ENCODE measurements at regions not wholly inside any gene's neighbourhood (a gene's known extent, or its start where the extent isn't known, plus 50 kb on each side); places are given as distances from the start of the nearest gene placed in this dataset.

GRCh38 chr6:119608994-119609393 is 259.4 kb upstream of the MAN1A1 start:
- no peak for DNase-seq

DNA sequence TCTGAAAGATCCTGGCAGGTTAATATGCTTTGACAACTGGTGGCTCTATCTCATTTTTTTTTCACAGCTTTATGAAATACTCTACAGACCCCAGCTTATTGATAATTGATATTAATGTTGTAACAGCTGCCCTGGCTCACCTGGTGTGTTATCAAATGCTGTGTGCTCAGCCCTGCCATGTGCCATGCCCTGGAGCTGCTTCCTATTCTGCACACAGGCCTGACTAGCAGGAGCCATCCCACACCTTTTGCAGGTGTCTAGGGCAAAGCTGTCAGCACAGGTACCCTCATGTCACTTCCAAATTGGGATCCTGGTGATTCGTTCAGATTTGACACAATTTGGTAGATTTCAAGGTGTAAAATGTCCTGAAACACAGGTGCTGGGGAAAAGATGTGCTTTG is 254.6 kb upstream of the MAN1A1 start:
- no peak for DNase-seq

DNA sequence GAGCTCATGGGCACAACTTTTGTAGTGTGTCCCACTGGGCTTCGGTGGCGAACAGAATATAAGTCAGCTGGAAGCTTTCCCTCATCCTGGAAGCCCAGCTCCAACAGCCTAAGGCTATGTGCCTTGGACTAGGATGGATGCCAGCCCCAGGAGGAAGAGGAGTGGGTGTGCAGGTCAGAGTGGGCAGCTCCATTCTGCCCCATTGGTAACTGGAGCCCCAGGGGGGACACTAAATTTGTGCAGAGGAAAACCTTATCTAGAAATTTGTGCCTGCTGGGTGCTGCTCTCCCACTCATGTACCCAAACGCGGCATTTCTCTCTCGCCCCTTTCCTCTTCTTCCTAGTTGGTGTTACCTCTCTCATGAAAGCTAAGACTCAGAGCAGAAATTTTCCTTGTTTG is 253.9 kb upstream of the MAN1A1 start:
- no peak for DNase-seq

DNA sequence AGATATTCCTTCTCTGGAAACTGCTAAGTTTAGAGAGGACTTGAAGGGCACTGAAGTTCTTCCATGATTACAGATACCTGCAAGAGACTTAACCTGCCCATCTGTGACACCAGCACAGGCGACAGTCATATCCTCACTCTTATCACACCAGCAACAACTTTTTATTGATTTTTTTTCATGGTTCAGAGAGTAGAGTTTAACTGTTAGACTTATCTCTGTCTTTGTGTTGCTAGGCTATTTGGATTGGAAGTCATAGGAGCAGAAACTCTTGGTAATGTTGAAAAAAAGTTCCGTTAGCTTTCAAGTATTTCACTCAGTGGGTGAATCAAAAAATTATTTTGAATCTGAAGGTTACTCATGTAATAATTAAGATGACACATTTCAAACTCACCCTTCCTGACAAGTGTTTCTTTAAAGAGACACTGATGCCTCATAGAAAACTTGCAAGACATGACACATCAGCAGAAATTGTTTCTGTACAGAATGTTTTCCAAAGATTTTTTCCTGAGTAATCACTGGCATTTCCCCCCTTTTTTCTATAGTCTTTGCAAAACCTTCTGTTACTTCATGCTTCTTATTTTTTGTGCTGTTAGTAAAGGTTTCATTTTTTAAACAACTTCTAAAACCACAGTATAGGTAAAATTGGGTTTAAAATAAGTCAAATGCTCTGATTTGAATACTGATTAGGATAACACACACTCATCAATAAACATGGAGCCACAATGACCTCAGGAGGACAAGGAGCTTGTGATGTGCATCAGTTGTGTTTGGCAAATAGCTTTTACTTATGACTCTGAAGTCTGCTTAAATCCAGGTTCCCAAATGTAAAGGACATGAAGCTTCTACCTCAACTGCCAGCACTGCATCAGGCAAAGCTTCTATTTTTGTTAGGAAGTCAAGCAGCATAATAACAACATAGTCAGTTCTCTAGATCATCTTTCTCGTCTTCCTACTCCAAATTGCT is 252.9 kb upstream of the MAN1A1 start:
- peak in 1 of 3 donors; percentile 72 for DNase-seq

GRCh38 chr6:119598883-119599282 is 249.3 kb upstream of the MAN1A1 start:
- DNase-seq = no peak

DNA sequence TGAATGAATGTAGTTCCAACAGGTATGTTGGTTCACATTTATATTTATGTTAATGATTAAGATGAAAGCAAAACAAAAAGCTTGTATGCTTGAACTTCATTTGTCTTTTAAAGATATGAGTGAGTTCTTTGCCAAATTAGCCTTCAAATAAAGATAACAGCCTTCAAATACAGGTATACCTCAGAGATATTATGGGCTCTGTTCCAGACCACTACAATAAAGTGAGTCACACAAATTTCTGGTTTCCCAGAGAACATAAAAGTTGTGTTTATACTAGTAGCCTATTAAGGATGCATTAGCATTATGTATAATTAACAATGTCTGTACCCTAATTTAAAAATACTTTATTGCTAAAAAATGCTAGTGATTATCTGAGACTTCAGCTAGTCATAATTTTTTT is 245.3 kb upstream of the MAN1A1 start:
- no peak for DNase-seq

- DNase-seq = no peak
Measured at GRCh38 chr6:119591235-119591634, 241.7 kb upstream of the MAN1A1 start.

DNA sequence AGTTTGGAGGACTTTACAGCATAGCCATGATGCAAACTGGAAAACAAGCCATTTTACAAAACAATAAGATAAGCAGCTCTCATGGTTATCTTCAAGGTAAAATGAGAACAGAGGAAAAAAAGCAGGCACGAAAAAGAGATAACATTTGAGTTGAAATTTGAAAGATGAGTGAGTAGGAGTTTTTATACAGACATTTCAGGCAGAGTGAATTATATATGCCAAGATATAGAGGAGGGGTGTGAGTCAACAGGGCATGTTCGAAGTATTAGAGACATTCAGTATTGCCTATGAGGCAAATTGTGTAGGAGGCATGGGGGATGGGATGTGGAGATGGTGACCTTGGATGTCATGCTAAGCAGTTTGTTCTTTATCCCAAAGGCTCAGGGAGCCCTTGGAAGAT is 240.5 kb upstream of the MAN1A1 start:
- no peak for DNase-seq

DNA sequence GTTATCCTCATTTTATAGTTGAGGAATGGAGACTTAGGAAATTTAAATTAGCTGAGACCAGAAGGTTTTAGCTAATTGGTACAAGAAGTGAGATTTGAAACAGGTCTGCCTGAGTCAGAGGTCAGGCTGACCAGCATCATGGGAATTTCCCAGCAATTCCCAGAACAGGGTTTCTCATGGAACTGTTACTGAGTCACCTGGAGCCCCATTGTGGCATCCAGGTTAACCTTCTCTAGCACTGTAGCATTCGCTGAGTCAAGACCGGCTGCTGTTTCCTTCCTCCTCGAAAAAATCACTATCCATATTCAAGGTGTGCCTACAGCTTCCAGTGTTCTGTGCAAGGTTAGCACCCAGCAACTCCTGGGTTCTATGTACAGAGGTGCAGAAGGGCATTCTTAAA is 238.0 kb upstream of the MAN1A1 start:
- DNase-seq = no peak

DNA sequence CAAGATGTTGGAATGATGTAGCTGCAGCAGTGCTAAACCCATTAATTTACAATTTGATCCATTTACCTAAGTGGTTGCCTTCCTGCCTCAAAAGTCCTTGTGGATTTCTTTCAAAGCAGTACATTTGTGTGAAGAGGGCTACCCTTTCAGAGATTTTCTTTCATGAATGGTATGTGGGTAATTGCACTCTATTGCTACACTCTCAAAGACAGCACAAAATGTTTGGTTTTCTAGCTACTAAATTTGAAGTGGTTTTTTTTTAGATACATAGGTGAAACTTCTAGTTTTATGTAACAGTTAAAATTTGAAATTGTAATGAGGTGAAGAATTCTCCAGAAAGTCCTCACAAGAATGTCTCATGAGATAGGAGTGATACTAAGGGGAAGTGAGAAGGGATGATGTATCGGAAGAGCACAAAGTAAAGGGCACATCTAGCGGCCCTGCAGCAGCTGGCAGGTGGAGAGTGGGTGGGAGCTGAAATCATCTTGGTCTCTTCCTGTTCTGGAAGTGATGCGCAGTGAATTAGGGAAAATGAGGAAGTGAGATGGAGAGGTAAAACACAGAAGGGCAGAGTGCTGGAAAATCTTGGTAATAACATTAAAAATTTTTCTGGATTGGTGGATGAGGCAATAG is 236.8 kb upstream of the MAN1A1 start:
- DNase-seq = no peak

- no peak for DNase-seq
Measured at GRCh38 chr6:119584088-119584487, 234.5 kb upstream of the MAN1A1 start.

DNA sequence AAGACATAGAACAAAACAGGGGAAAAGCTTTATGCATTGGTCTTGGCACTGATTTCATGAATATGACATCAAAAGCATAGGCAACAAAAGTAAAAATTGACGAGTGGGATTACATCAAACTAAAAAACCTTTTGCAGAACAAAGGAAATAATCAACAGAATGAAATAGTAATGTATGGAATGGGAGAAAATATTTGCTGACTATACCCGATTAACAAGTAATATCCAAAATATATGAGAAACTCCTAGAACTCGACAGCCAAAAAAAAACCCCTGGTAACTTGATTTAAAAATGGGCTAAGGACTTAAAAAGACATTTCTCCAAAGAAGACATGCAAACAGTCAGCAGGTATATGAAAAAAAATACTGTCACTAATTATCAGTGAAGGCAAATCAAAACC is 231.7 kb upstream of the MAN1A1 start:
- DNase-seq = no peak

DNA sequence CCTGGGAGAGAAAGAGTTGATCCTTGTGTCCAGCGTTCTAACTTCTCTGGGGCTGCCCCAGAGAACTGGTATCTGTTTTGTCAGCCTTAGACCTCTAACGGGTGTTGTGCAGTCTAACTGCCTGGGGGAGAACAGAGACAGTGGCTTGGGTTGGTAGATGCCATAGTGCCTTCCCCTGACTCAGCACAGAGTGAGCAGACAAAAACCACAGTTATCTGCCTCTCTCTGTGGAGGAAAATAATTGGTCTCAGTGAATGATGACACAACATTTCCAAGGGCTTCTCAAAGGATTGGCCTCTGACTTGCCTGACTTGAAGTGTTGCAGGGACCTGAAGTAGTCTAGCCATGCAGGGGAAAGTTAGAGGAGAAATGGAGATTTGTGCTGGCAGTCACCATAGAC is 226.2 kb upstream of the MAN1A1 start:
- DNase-seq = peak in 1 of 3 donors; percentile 63

- no peak for DNase-seq
Measured at GRCh38 chr6:119568580-119568979, 219.0 kb upstream of the MAN1A1 start.

DNA sequence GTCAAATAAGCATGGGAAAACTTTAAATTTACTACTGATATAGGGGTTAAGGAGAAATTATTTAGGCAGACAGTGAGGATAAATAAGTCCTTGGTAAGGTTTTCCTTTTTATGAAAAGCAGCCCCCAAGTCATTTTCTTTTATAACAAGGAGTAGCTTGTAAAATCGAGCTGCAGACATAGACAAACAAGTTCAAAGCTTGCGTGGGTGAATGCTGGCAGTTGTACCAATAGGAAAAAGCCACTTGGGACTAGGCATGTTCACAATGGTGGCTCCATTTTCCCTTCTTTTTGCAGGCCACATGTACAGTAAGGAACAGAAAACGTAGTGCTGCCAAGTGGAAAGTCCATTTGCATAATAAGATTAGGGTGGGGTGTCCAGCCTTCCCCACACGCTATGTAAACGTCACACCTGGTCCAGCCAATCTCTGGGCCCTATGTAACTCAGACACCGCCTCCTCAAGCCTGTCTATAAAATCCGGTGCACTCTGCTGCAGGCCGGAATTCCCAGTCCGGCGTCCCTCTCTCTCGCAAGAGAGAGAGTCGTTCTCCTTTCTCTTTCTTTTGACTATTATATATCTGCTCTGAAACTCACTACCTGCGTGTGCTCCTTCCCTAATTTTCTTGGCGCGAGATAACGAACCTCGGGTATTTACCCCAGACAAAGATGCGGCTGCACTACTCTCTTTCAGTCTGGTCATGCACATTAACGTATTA is 217.1 kb upstream of the MAN1A1 start:
- DNase-seq = no peak

DNA sequence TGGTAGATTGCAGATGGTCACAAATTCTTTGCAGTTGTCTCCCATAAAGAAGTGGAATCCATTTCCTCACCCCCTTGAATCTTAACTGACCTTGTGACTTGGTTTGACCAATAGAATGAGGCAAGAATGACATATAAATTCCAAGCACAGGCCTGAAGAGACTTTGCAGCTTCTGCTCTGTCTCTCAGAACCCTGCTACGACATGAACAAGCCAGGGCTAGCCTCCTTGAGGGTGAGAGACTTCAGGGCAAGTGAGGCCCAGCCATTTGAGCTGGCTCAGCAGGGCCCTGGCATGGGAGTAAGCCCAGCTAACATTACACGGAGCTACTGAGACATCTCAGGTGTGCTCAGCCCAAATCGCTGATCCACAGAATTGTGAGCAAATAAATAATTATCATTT is 216.3 kb upstream of the MAN1A1 start:
- DNase-seq = no peak

- DNase-seq = no peak
Measured at GRCh38 chr6:119562168-119562567, 212.6 kb upstream of the MAN1A1 start.

- no peak for DNase-seq
Measured at GRCh38 chr6:119559586-119559985, 210.0 kb upstream of the MAN1A1 start.

DNA sequence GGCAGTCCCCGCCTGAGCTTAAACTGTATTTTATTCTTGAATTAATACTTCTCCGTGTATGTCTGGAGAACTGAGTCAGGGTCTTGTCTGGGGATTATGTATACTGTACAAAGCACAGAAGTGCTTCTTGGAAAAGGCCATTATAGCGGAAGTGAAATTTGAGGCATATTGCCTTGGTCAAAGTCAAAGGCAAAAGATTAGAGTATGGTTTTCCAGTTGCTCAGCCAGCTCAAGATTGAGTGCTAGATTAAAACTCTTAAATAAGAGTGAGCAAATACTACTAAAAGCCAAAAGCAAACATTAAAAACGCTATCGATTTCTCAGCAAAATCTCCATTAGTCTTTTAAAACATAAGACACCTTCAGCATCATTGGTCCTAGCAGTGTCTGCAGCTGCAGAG is 207.7 kb upstream of the MAN1A1 start:
- DNase-seq = no peak

DNA sequence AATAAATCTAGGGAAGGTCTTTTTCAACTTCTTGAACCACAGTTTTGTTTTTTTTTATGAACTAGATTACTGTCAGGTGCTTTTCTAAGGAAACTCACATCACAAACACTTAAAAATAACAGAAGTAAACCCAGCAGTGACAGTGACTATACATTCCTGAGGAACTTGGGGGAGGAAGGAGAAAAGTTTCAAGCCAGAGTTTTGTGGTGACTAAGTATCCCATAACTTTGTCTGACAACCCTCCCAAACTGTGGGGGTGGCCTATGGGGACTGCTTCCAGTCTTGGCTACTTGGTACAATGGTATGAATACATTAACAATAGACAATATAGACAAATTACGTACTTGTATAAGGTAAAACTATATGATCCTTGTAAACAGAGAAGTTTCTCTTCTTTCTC is 202.5 kb upstream of the MAN1A1 start:
- DNase-seq = no peak

DNA sequence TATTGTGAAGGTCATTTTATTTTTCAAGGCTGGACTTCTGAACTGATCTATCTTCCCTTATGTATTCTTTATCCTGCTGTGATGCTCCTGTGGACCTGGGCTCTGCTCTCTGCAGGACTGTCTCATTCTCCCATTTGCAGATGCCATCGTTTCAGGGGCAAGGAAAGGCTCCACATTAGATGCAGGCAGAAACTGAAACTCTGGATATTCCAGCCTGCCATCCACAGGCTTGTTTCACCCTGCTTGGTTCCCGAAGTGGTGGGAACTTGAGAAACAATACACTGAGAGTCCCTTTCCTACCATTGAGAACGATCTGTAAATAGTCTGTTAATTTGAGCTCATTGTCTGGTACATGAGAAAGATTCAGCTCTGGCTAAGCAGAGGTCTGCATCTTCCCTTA is 197.5 kb upstream of the MAN1A1 start:
- DNase-seq = no peak

- DNase-seq = no peak
Measured at GRCh38 chr6:119545245-119545644, 195.7 kb upstream of the MAN1A1 start.

Measured in muscle of back (tissue), 3 donors.